ENCODE measurements at regions not wholly inside any gene's neighbourhood (a gene's known extent, or its start where the extent isn't known, plus 50 kb on each side); places are given as distances from the start of the nearest gene placed in this dataset.

DNA sequence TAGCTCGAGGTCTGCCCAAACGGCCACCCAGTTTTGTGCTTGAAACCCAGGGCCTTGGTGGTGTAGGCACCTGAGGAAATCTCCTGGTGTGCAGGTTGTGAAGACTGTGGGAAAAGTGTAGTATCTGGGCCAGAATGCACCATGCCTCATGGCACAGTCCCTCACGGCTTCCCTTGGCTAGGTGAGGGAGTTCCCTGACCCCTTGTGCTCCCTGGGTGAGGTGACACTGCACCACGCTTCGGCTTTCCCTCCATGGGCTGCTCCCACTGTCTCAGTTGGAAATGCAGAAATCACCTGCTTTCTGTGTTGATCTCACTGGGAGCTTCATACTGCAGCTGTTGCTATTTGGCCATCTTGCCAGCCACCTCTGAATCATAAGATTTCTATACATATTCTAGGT lies 62.4 kb upstream of the CDK6 start:
- TF ChIP-seq, protein P1, sequence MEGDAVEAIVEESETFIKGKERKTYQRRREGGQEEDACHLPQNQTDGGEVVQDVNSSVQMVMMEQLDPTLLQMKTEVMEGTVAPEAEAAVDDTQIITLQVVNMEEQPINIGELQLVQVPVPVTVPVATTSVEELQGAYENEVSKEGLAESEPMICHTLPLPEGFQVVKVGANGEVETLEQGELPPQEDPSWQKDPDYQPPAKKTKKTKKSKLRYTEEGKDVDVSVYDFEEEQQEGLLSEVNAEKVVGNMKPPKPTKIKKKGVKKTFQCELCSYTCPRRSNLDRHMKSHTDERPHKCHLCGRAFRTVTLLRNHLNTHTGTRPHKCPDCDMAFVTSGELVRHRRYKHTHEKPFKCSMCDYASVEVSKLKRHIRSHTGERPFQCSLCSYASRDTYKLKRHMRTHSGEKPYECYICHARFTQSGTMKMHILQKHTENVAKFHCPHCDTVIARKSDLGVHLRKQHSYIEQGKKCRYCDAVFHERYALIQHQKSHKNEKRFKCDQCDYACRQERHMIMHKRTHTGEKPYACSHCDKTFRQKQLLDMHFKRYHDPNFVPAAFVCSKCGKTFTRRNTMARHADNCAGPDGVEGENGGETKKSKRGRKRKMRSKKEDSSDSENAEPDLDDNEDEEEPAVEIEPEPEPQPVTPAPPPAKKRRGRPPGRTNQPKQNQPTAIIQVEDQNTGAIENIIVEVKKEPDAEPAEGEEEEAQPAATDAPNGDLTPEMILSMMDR (IDR thresholded peaks at IDR 0.05; ENCODE audit: borderline replicate concordance, extremely low read depth, low read length, poor library complexity, severe bottlenecking): no peak
- no peak for TF ChIP-seq EZH2 (IDR thresholded peaks at IDR 0.05; ENCODE audit: borderline replicate concordance, low read depth, low read length, severe bottlenecking)
